T-cell (primary cell): ENCODE measurements at regions not wholly inside any gene's neighbourhood (a gene's known extent, or its start where the extent isn't known, plus 50 kb on each side); places are given as distances from the start of the nearest gene placed in this dataset.

Source experiments
- ATAC-seq, 4 experiments: fragments of 200-7000 bp in 3 of 4; fragments of 150-1000 bp in 1 of 4; cut with Tn5 transposase; replicated peaks in 1 of 4; 1 replicate in 3 of 4; 2 replicates in 1 of 4; pipeline ENCODE4 v1.10.0; 2021; ENCODE audit warnings: moderate library complexity in 3 of 4, mild to moderate bottlenecking in 2 of 4, moderate number of reproducible peaks in 1 of 4
- CTCF ChIA-PET, 2 donors: fragments of 300-600 bp; sonication (Branson Sonifier 250); formaldehyde crosslinking; loops; one replicate each; lab custom pipeline; 2022; ENCODE audit warnings: antibody characterized with exemption in 2 of 2; lab: Charles Lee
- POLR2A ChIA-PET, 2 donors: fragments of 300-600 bp; sonication (Branson Sonifier 250); formaldehyde crosslinking; loops; one replicate each; lab custom pipeline; 2022; ENCODE audit warnings: antibody characterized with exemption in 2 of 2; lab: Charles Lee
- DNase-seq, 35 experiments: peaks; one replicate each; pipeline versions ENCODE4 v3.0.0 to v3.0.0-alpha.2; 2013 to 2023
- H3K27ac ChIP-seq: one replicate; pipeline ENCODE4 v1.5.1; 2013; ENCODE audit warnings: low read length
- H3K27me3 ChIP-seq, 2 experiments: replicated peaks in 1 of 2; 1 replicate in 1 of 2; 2 replicates in 1 of 2; pipeline versions ENCODE4 v1.6.1 to v1.7.0; 2013; ENCODE audit warnings: low read length in 1 of 2, mixed read lengths in 1 of 2; ENCODE audit not compliant: control insufficient read depth in 2 of 2, insufficient read depth in 2 of 2; ENCODE audit errors: extremely low read depth in 1 of 2
- H3K36me3 ChIP-seq, 2 donors: 1 replicate in 1 of 2; 2 replicates in 1 of 2; pipeline versions ENCODE4 v1.6.1 to v1.7.0; 2013; ENCODE audit warnings: low read length in 1 of 2; ENCODE audit not compliant: control insufficient read depth in 2 of 2, insufficient read depth in 1 of 2; ENCODE audit errors: extremely low read depth in 1 of 2
- H3K4me1 ChIP-seq, 2 experiments: 1 replicate in 1 of 2; 2 replicates in 1 of 2; pipeline versions ENCODE4 v1.6.1 to v1.7.0; 2013; ENCODE audit warnings: low read length in 2 of 2, mixed read lengths in 1 of 2; ENCODE audit not compliant: insufficient read depth in 2 of 2, control insufficient read depth in 1 of 2; ENCODE audit errors: extremely low read depth in 1 of 2
- H3K4me3 ChIP-seq, 2 donors: 1 replicate in 1 of 2; 2 replicates in 1 of 2; pipeline versions ENCODE4 v1.5.1 to v1.7.0; 2013; ENCODE audit warnings: mild to moderate bottlenecking in 2 of 2, low read length in 1 of 2, moderate library complexity in 1 of 2; ENCODE audit not compliant: control insufficient read depth in 1 of 2; ENCODE audit errors: extremely low read depth in 1 of 2
- H3K9me3 ChIP-seq: 2 replicates; pipeline ENCODE4 v1.7.0; 2013
- H3K27ac Mint-ChIP-seq, 2 donors: one replicate each; pipeline ENCODE4 v1.8.0; 2020 to 2021; ENCODE audit warnings: mild to moderate bottlenecking in 2 of 2, mixed read lengths in 2 of 2
- H3K27me3 Mint-ChIP-seq, 2 donors: one replicate each; pipeline ENCODE4 v1.8.0; 2021 to 2022; ENCODE audit warnings: mixed read lengths in 2 of 2
- H3K36me3 Mint-ChIP-seq: one replicate; pipeline ENCODE4 v1.8.0; 2021; ENCODE audit warnings: mixed read lengths
- H3K4me1 Mint-ChIP-seq, 3 donors: one replicate each; pipeline ENCODE4 v1.8.0; 2020 to 2022; ENCODE audit warnings: mixed read lengths in 3 of 3, mild to moderate bottlenecking in 1 of 3
- H3K4me3 Mint-ChIP-seq, 3 donors: one replicate each; pipeline ENCODE4 v1.8.0; 2020 to 2022; ENCODE audit warnings: mild to moderate bottlenecking in 3 of 3, mixed read lengths in 3 of 3, moderate library complexity in 3 of 3
- H3K9me3 Mint-ChIP-seq, 3 donors: one replicate each; pipeline ENCODE4 v1.8.0; 2020 to 2022; ENCODE audit warnings: mixed read lengths in 3 of 3
- WGBS: methylation state at CpG from one replicate; pipeline ENCODE4 v1.1.5; 2013; ENCODE audit warnings: missing lambda C conversion rate; ENCODE audit not compliant: insufficient coverage; 5-methylcytosine and 5-hydroxymethylcytosine counted together

- DNase-seq (no peak), ATAC-seq (no peak)
- POLR2A ChIA-PET = no interaction called here
- CTCF ChIA-PET = no interaction called here
- H3K4me3 Mint-ChIP-seq = no peak overlapping the region
- WGBS = 89% methylated on average over 1 of the region's 4 CpGs
- no peaks in the 10 kb centered on the region for H3K36me3 Mint-ChIP-seq
- peaks cover 0 to 3% of the 10 kb centered on the region in 2 donors for H3K27me3 Mint-ChIP-seq
- H3K9me3 Mint-ChIP-seq = peaks cover 0 to 3% (median 2%) of the 10 kb centered on the region in 3 donors
- H3K36me3 ChIP-seq = no peaks in the 10 kb centered on the region
- H3K4me3 ChIP-seq = no peak overlapping the region
- H3K27me3 ChIP-seq = no peaks in the 10 kb centered on the region
- H3K27ac Mint-ChIP-seq = no peak overlapping the region
- H3K4me1 Mint-ChIP-seq = no peaks in the 10 kb centered on the region
- H3K27ac ChIP-seq = no peak overlapping the region
- no peaks in the 10 kb centered on the region for H3K4me1 ChIP-seq
- H3K9me3 ChIP-seq = no peaks in the 10 kb centered on the region
Observed at GRCh38 chr5:91794856-91795548, 411.9 kb upstream of the ARRDC3 start.

GRCh38 chr5:91794455-91794854 is 411.3 kb upstream of the ARRDC3 start:
- ChIA-PET CTCF (no interaction called here), POLR2A (no interaction called here)
- H3K4me1 Mint-ChIP-seq = no peaks in the 10 kb centered on the region
- Histone ChIP-seq H3K4me3 (no peak overlapping the region), H3K27me3 (no peaks in the 10 kb centered on the region), H3K36me3 (no peaks in the 10 kb centered on the region), H3K4me1 (no peaks in the 10 kb centered on the region), H3K27ac (no peak overlapping the region), H3K9me3 (no peaks in the 10 kb centered on the region)
- H3K4me3 Mint-ChIP-seq = no peak overlapping the region
- no peak overlapping the region for H3K27ac Mint-ChIP-seq
- H3K36me3 Mint-ChIP-seq = no peaks in the 10 kb centered on the region
- peaks cover 0 to 3% (median 2%) of the 10 kb centered on the region in 3 donors for H3K9me3 Mint-ChIP-seq
- peaks cover 0 to 3% of the 10 kb centered on the region in 2 donors for H3K27me3 Mint-ChIP-seq
- DNase-seq (no peak), ATAC-seq (no peak)
- WGBS = no CpG with 5 or more reads among the region's 2 CpGs

- Histone ChIP-seq H3K4me1 (no peaks in the 10 kb centered on the region), H3K27me3 (no peaks in the 10 kb centered on the region), H3K27ac (no peak overlapping the region), H3K4me3 (no peak overlapping the region), H3K9me3 (no peaks in the 10 kb centered on the region), H3K36me3 (no peaks in the 10 kb centered on the region)
- no peak for DNase-seq
- ChIA-PET CTCF (no interaction called here), POLR2A (no interaction called here)
- no peak overlapping the region for H3K4me3 Mint-ChIP-seq
- no peaks in the 10 kb centered on the region for H3K4me1 Mint-ChIP-seq
- peaks cover 0 to 14% (median 0%) of the 10 kb centered on the region in 3 donors for H3K9me3 Mint-ChIP-seq
- ATAC-seq = no peak
- WGBS = 14% methylated on average over 1 of the region's 1 CpG
- H3K27ac Mint-ChIP-seq = no peak overlapping the region
- no peaks in the 10 kb centered on the region for H3K36me3 Mint-ChIP-seq
- no peaks in the 10 kb centered on the region for H3K27me3 Mint-ChIP-seq
Observed at GRCh38 chr5:91787718-91788117, 404.6 kb upstream of the ARRDC3 start.

- H3K4me3 ChIP-seq = no peak overlapping the region
- Mint-ChIP-seq H3K27me3 (no peaks in the 10 kb centered on the region), H3K4me3 (no peak overlapping the region), H3K36me3 (no peaks in the 10 kb centered on the region), H3K9me3 (peaks cover 0 to 5% (median 5%) of the 10 kb centered on the region in 3 donors), H3K4me1 (no peaks in the 10 kb centered on the region), H3K27ac (no peak overlapping the region)
- DNase-seq = no peak
- H3K27me3 ChIP-seq = no peaks in the 10 kb centered on the region
- no peaks in the 10 kb centered on the region for H3K36me3 ChIP-seq
- H3K27ac ChIP-seq = no peak overlapping the region
- WGBS = no CpG with 5 or more reads among the region's 2 CpGs
- CTCF ChIA-PET = no interaction called here
- no peaks in the 10 kb centered on the region for H3K9me3 ChIP-seq
- POLR2A ChIA-PET = no interaction called here
- no peak for ATAC-seq
- H3K4me1 ChIP-seq = no peaks in the 10 kb centered on the region
Observed at GRCh38 chr5:91777671-91778070, 394.6 kb upstream of the ARRDC3 start.

GRCh38 chr5:91776249-91776648 is 393.1 kb upstream of the ARRDC3 start:
- Mint-ChIP-seq H3K27me3 (no peaks in the 10 kb centered on the region), H3K9me3 (peaks cover 0 to 5% (median 3%) of the 10 kb centered on the region in 3 donors), H3K36me3 (no peaks in the 10 kb centered on the region), H3K4me1 (no peaks in the 10 kb centered on the region), H3K27ac (no peak overlapping the region), H3K4me3 (no peak overlapping the region)
- no peaks in the 10 kb centered on the region for H3K36me3 ChIP-seq
- no peaks in the 10 kb centered on the region for H3K9me3 ChIP-seq
- H3K4me1 ChIP-seq = no peaks in the 10 kb centered on the region
- DNase-seq = no peak
- ChIA-PET POLR2A (interaction anchor here in 1 of 2 donors (0.6 kb wide), 1 partner anchor 9 kb away, joined by 8 read pairs; no protein-coding TSS in a partner anchor), CTCF (no interaction called here)
- no peak overlapping the region for H3K4me3 ChIP-seq
- no peak for ATAC-seq
- no peak overlapping the region for H3K27ac ChIP-seq
- H3K27me3 ChIP-seq = no peaks in the 10 kb centered on the region
- WGBS = no CpG with 5 or more reads among the region's 2 CpGs

- Histone ChIP-seq H3K4me1 (no peaks in the 10 kb centered on the region), H3K4me3 (no peak overlapping the region), H3K36me3 (no peaks in the 10 kb centered on the region), H3K27me3 (no peaks in the 10 kb centered on the region), H3K27ac (no peak overlapping the region), H3K9me3 (no peaks in the 10 kb centered on the region)
- Mint-ChIP-seq H3K27ac (no peak overlapping the region), H3K9me3 (peaks cover 2 to 5% (median 4%) of the 10 kb centered on the region in 3 donors), H3K27me3 (no peaks in the 10 kb centered on the region), H3K36me3 (no peaks in the 10 kb centered on the region), H3K4me1 (no peaks in the 10 kb centered on the region), H3K4me3 (no peak overlapping the region)
- DNase-seq (no peak), ATAC-seq (no peak)
- POLR2A ChIA-PET = no interaction called here
- CTCF ChIA-PET = no interaction called here
- no CpG with 5 or more reads among the region's 2 CpGs for WGBS
Observed at GRCh38 chr5:91770400-91770799, 387.3 kb upstream of the ARRDC3 start.
